GM18507 (cell line): ENCODE measurements at regions not wholly inside any gene's neighbourhood (a gene's known extent, or its start where the extent isn't known, plus 50 kb on each side); places are given as distances from the start of the nearest gene placed in this dataset.

Source experiments
- DNase-seq: peaks from one replicate; pipeline ENCODE4 v3.0.0; 2011; ENCODE audit warnings: low read depth; ENCODE audit not compliant: insufficient read length; ENCODE audit errors: extremely low spot score
- FAIRE-seq: peaks from 2 replicates; lab custom pipeline; 2011; peaks lifted over from hg19 to GRCh38; lab: Jason Lieb, UNC

GRCh38 chr15:70179309-70179892, 81.7 kb upstream of the TLE3 start:
- DNase-seq: no peak
- no peak for FAIRE-seq

DNA sequence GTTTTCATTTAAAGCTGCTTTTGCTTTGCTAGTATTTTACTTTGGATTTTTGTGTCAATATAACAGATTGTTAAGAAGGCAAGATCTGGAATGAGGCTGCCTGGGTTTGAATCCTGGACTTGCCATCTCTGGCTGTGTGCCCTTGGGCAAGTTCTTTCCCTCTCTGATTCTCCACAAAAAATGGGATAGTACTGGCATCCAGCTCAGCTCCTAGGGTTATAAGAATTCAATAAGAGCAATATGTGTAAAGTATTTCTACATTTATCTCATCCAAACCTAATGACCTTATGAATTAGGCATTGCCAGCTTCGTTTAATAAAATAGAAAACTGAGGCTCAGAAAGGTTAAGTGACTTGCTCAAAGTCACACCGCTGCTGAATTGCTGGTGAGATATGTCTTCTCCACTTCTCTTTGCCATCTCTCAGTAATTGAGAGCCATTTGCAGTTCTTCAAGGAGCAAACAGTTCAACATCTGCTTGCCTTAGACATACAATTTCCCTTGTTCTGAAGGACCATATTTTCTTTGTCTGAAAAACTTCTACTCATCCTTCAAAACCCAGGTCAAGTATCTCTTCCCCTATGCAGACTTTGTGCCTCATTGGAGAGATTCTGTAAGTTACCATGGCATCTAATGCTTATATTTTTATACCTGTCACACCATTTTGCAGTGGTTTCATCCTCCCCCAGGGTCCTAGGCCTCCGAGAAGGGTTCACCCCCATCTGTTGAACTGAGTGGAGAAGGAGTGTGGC, 80.8 kb upstream of the TLE3 start:
- FAIRE-seq (no peak), DNase-seq (no peak)

- DNase-seq (no peak), FAIRE-seq (no peak)
Measured at GRCh38 chr15:70172566-70173225, 75.0 kb upstream of the TLE3 start.

- DNase-seq: no peak
- no peak for FAIRE-seq
Measured at GRCh38 chr15:70172124-70172523, 74.4 kb upstream of the TLE3 start.

DNA sequence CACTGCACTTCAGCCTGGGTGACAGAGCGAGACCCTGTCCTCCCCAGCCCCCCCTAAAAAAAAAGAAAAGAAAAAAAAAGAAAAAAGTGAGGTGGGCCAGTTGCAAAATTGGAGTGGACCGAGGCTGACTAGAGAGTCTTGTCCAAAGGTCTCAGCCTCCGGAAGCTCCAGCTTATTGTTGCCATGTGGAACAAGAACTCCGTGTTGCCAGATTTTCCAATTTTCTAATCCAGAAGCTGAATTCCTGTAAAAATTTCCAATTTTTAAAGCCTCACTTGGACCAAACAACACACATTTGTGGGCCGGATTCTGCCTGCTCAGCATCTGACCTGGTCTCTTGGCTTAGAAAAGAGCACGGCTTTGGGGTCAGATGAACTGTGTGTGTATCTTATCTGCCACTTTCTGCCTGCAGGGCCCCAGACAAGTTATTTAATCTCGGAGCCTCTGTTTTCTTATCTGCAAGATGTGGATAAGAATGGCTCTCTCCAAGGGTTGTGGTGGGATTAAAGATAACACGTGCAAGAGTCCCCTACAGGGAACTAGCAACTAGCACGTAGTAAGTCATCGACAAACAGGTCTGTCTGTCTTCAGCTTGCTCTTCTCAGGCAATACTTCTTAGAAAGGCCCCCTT, 73.7 kb upstream of the TLE3 start:
- FAIRE-seq: no peak
- no peak for DNase-seq

- no peak for FAIRE-seq
- no peak for DNase-seq
Measured at GRCh38 chr15:70170096-70170699, 72.5 kb upstream of the TLE3 start.

- FAIRE-seq (no peak), DNase-seq (no peak)
Measured at GRCh38 chr15:70169147-70169546, 71.4 kb upstream of the TLE3 start.

DNA sequence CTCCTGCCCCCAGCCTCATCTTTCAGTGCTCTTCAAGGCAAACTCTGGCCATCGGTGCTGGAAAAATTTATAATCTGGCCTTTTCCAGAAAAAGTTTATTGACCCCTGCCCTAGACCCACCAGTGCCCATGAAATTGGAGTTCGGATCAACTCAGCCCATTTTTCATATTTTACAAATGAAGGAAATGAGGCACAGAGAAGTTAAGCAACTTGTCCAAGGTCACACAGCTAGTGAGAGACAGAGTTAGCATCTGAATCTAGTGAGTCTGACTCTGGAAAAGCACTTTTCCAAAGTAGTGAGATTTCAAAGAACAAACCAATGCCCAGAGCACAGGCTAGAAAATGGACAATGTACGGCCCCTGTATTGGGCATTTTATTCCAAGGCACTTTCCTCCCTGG, 69.4 kb upstream of the TLE3 start:
- FAIRE-seq (no peak), DNase-seq (no peak)

DNA sequence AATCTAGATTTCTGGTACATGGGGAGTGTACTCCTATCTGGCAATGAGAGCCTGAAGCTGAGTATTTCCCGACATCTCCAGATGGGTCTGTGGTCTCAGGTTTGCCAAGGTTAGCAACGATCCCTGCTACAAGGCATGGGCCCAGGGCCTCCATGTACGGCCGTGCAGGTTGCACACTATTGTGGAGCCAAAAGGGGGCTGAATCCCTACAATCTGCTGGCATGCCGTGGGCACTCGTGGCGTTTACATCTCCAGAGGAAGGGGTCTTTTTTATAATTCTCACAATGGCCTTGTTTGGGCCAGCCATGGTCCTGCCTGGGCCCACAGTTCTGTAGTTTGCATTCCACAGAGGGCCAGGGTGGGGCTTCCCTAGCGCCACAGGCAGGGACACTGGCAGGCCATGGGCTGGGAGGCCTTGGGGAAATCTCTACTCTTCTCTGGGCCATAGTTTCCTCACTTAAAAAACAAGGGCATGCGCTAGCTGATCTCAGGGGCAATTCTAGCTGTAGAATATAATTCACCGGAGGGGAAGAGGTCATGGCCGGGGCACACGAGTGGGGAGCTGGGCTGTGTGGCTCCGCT, 68.9 kb upstream of the TLE3 start:
- DNase-seq (no peak), FAIRE-seq (no peak)

- DNase-seq (no peak), FAIRE-seq (no peak)
Measured at GRCh38 chr15:70165716-70166284, 68.1 kb upstream of the TLE3 start.

DNA sequence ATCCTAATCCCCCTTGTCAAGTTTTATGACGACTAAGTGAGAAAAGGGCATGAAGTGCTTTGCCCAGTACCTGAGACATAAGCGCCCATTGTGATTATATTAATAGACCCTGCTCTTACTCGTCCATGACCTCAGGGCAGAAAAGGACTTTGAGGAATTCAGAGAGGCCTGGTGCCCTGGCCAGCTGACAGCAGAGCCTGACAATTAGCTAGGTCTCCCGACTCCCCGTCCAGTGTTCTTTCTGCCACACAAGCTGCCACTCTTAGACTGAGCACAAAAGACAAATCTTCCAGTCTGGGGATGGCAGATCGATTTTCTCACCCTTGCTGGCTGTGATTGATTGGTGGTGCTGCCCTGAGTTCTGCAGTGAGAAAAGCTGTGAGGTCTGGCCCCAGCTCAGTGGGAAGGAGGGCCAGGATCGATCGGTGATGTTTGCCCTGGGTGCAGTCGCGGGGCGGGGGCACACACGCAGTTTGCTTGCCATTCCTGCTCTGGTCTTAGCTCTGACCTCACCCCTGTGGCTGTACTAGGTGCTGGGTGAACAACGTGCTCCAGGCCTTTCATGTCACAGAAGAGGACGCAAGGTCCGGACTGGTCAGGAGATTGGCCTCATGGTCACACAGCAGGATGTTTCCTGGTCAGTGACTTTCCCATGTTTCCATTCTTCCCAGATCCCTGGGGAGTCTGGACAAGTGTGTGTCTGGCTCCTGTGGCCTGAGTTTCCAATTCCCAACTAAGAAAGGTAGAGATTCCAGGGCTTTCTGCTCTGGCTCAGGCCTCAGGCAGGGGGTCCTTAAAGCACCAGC, 67.4 kb upstream of the TLE3 start:
- no peak for FAIRE-seq

DNA sequence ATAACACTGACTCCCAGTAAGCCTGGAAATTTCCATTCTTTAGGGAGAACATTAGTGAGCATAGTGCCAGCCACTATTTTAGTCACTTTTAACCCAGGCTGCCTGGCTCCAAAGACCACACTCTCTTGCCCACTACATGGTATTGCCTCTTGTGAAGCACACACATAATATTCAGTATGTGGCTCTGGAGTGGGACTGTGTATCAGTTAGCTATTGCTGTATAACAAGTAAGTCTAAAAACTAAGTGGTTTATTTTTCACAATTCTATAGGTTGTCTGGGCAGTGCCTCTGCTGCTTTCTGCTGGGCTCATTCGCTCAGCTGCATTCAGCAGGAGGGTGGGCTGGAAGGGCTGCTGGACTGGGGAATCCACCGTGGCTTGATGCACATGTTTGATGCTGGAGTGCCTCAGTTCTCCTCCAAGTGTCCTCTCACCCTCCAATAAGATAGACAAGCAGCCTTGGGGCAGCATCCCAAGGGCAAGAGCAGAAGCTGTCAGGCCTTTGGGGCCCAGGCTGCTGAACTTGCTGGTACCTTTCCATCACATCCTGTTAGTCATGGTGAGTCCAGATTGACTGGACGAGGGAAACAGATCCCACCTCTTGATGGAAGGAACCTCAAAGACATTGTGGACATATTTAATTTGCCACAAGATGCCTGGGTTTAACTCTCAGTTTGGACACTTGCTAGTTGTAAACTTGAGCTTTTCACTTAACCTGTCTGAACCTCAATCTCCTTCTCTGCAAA, 66.6 kb upstream of the TLE3 start:
- no peak for FAIRE-seq

More for the DNA sequence above, 67.4 kb upstream of the TLE3 start:
- DNase-seq: no peak

DNA sequence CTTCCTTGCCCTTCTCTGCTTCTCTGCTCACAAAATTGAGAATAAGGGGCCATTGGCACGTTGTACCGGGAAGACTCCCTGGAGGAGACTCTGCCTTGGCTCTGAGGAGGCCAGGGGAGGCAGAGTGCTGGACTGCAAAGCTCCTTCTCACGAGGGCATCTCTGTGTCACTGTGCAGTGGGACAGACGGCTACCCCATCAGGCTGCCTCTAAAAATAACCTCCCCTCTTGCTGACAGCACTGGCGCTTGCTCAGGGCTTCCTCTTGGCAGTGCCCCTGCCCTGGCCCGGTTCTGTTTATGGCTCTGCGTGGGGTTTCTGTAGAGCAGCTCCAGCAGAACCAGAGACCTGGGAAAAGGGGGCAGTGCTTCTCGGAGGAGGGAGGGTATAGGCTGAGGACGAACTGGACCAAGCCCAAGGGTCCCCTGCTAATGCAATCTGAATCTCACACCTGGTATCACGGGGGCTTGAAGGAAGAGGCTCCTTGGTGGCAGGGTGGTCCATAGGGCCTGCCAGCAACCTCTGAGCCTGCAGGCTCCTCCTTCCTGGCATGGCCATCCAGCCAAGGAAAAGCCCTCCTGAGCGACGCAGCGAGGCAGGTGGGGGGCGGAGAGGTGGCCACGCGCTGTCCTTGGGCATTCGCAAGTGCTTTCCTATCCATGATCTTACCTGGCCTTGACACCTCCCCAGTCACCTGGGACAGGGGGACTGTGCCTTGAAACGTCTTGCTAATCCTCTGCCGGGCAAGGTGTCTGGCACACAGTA, 63.3 kb upstream of the TLE3 start:
- FAIRE-seq (no peak), DNase-seq (no peak)

More for the DNA sequence above, 66.6 kb upstream of the TLE3 start:
- no peak for DNase-seq

GRCh38 chr15:70160267-70160666, 62.5 kb upstream of the TLE3 start:
- no peak for DNase-seq
- no peak for FAIRE-seq

DNA sequence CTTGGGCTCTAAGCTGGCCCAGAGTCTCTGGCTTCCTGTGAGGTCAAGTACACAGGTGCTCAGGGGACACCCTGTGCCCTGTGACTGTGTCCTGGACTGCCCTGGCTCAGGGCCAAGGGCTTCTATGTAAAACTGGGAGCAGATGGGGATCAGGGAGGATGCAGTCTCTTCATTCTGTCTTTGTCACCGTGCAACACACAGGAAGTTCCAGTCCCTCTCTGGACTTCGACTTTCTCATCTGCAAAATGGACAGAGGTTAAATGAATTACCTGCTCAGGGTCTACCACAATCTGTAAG, 61.9 kb upstream of the TLE3 start:
- DNase-seq (no peak), FAIRE-seq (no peak)

DNA sequence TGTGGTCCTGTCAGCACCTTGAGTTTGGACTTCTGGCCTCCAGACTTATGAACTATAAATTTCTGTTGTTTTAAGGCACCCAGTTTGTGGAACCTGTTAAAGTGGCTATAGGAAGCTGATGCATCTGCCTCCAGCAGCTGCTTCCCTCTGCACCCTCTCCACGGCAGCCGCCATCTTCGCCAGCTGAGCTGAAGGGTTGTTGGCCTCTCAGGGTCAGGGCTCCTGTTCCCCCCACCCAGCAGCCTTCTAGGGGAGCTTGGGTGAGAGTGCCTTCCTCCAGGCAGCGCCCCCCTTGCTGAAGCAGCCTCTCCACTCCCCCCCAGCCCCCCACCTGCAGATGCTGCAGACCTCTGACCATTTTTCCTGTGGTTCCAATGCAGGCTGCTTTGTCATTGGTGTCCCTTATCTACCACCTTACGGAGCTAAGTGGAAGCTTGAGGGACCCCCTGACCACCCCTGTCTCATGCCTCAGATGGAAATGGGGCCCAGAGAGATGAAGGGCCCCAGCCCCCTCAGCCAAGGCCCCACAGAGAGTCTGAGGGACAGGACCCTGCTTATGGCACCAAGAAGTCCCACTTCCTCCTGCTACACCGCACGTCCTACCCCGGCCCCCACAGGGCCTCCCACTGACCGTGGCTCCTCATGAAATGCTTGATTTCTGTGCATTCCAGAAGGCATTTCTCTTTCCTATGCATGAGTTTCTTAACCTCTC, 61.4 kb upstream of the TLE3 start:
- FAIRE-seq (no peak), DNase-seq (no peak)
